GM19372 (cell line): ENCODE measurements at regions not wholly inside any gene's neighbourhood (a gene's known extent, or its start where the extent isn't known, plus 50 kb on each side); places are given as distances from the start of the nearest gene placed in this dataset.
"Not testable (repeated sequence)": the region's sequence is repeated elsewhere in the genome, so short reads cannot be mapped to it uniquely, and the experiment has no call there.

Experiments
- ATAC-seq: cut with Tn5 transposase; IDR thresholded peaks from one replicate; pipeline ENCODE4 v1.9.1; 2021; ENCODE audit warnings: mild to moderate bottlenecking, low read depth, moderate library complexity; ENCODE audit not compliant: unreplicated experiment

- ATAC-seq = no peak
These were observed 1026.8 kb downstream of the CDH11 start for GRCh38 chr16:64094992-64095634.

- ATAC-seq = no peak
These were observed 1027.5 kb downstream of the CDH11 start for GRCh38 chr16:64094181-64094965.

- ATAC-seq = no peak
These were observed 1029.6 kb downstream of the CDH11 start for GRCh38 chr16:64092271-64092670.

- no peak for ATAC-seq
These were observed 1031.5 kb downstream of the CDH11 start for GRCh38 chr16:64090327-64090726.

- no peak for ATAC-seq
These were observed 1032.2 kb downstream of the CDH11 start for GRCh38 chr16:64089697-64090096.

GRCh38 chr16:64088838-64089237 is 1033.0 kb downstream of the CDH11 start:
- ATAC-seq = no peak

- no peak for ATAC-seq
These were observed 1036.6 kb downstream of the CDH11 start for GRCh38 chr16:64085296-64085695.

GRCh38 chr16:64084706-64085105 is 1037.2 kb downstream of the CDH11 start:
- ATAC-seq = no peak

GRCh38 chr16:64083428-64084129 is 1038.3 kb downstream of the CDH11 start:
- no peak for ATAC-seq

GRCh38 chr16:64077242-64077641 is 1044.6 kb downstream of the CDH11 start:
- ATAC-seq = no peak

GRCh38 chr16:64074706-64075105 is 1047.2 kb downstream of the CDH11 start:
- no peak for ATAC-seq

GRCh38 chr16:64072131-64072730 is 1049.6 kb downstream of the CDH11 start:
- not testable (repeated sequence) for ATAC-seq

GRCh38 chr16:64065523-64065922 is 1056.3 kb downstream of the CDH11 start:
- ATAC-seq = no peak

GRCh38 chr16:64061621-64062020 is 1060.2 kb downstream of the CDH11 start:
- no peak for ATAC-seq

- no peak for ATAC-seq
These were observed 1061.2 kb downstream of the CDH11 start for GRCh38 chr16:64060631-64061030.

GRCh38 chr16:64058685-64059084 is 1063.2 kb downstream of the CDH11 start:
- no peak for ATAC-seq

- ATAC-seq = no peak
These were observed 1070.0 kb downstream of the CDH11 start for GRCh38 chr16:64051824-64052223.

- ATAC-seq = no peak
These were observed 1074.0 kb downstream of the CDH11 start for GRCh38 chr16:64047878-64048277.

GRCh38 chr16:64047207-64047606 is 1074.7 kb downstream of the CDH11 start:
- no peak for ATAC-seq

- ATAC-seq = no peak
These were observed 1086.5 kb downstream of the CDH11 start for GRCh38 chr16:64035337-64035736.

GRCh38 chr16:64019339-64019738 is 1102.5 kb downstream of the CDH11 start:
- ATAC-seq = no peak
